HCT116 (cell line): ENCODE measurements at regions not wholly inside any gene's neighbourhood (a gene's known extent, or its start where the extent isn't known, plus 50 kb on each side); places are given as distances from the start of the nearest gene placed in this dataset.

Experiments used
- ATAC-seq: fragments of 200-7000 bp; cut with Tn5 transposase; 2 replicates; pipeline ENCODE4 v1.9.1; 2020; ENCODE audit warnings: mild to moderate bottlenecking, moderate library complexity
- BruUV-seq: library from RNA; stranded (reverse); fragments of 400-500 nt; replicated peaks from 2 replicates; lab custom pipeline; 2021; lab: Mats Ljungman, UMichigan
- CTCF ChIA-PET: fragments of 300-600 bp; sonication (Branson Sonifier 250); formaldehyde crosslinking; loops from one replicate; lab custom pipeline; 2021; ENCODE audit warnings: antibody characterized with exemption; lab: Charles Lee
- POLR2A ChIA-PET: fragments of 300-600, 350-600 bp; sonication (Branson Sonifier 250); formaldehyde crosslinking; loops from one replicate; lab custom pipeline; 2021; ENCODE audit warnings: antibody characterized with exemption; lab: Charles Lee
- RAD21 ChIA-PET, 2 experiments: fragments of 300-600 bp; sonication (Branson Sonifier 250); formaldehyde crosslinking; loops; one replicate each; lab custom pipeline; 2023; ENCODE audit warnings: low total read pairs in 2 of 2; ENCODE audit not compliant: uncharacterized antibody in 2 of 2, unreplicated experiment in 2 of 2, low non-redundant PET in 1 of 2; lab: Charles Lee
- DNase-seq: peaks from one replicate; pipeline ENCODE4 v3.0.0-alpha.2; 2010; ENCODE audit warnings: low read depth, low spot score
- H2AFZ ChIP-seq: fragments of 200-600 bp; shearing (Covaris generic), sonication (generic); 2 replicates; pipeline ENCODE4 v1.6.1; 2017; ENCODE audit warnings: low read depth, mixed run types, mixed read lengths, antibody characterized with exemption, low read length; ENCODE audit not compliant: poor library complexity, severe bottlenecking
- H3K27ac ChIP-seq: 2 replicates; pipeline ENCODE4 v1.5.1; 2012; ENCODE audit warnings: low read depth, low read length
- H3K27me3 ChIP-seq: fragments of 200-600 bp; sonication (generic); 2 replicates; pipeline ENCODE4 v1.6.1; 2016; ENCODE audit warnings: mixed run types, low read length, mixed read lengths; ENCODE audit not compliant: insufficient read depth
- H3K36me3 ChIP-seq, 2 experiments: fragments of 200-500 bp in 1 of 2; fragments of 200-600 bp in 1 of 2; sonication (Bioruptor generic) in 1 of 2; sonication (generic) in 1 of 2; 2 replicates each; pipeline versions ENCODE4 v1.5.1 to v1.6.1; 2014 to 2016; ENCODE audit warnings: low read length in 2 of 2, inconsistent platforms in 1 of 2, mixed read lengths in 1 of 2, mixed run types in 1 of 2; ENCODE audit not compliant: insufficient read depth in 2 of 2, control insufficient read depth in 1 of 2
- H3K4me1 ChIP-seq, 2 experiments: fragments of 200-600 bp in 1 of 2; sonication (generic) in 1 of 2; 2 replicates each; pipeline versions ENCODE4 v1.5.1 to v1.6.1; 2012 to 2017; ENCODE audit warnings: low read length in 2 of 2, inconsistent platforms in 1 of 2, mild to moderate bottlenecking in 1 of 2, mixed read lengths in 1 of 2, mixed run types in 1 of 2, moderate library complexity in 1 of 2; ENCODE audit not compliant: insufficient read depth in 2 of 2, control insufficient read depth in 1 of 2
- H3K4me2 ChIP-seq: fragments of 200-600 bp; sonication (generic); 2 replicates; pipeline ENCODE4 v1.6.1; 2017; ENCODE audit warnings: mixed run types, low read length, mixed read lengths
- H3K4me3 ChIP-seq, 2 experiments: fragments of 200-600 bp in 1 of 2; sonication (generic) in 1 of 2; replicated peaks in 1 of 2; 2 replicates each; pipeline ENCODE4 v1.5.1; 2011 to 2016; ENCODE audit warnings: low read length in 2 of 2, control low read depth in 1 of 2, low read depth in 1 of 2, mild to moderate bottlenecking in 1 of 2, mixed read lengths in 1 of 2, mixed run types in 1 of 2
- H3K79me2 ChIP-seq: fragments of 200-600 bp; sonication (generic); 2 replicates; pipeline ENCODE4 v1.6.1; 2017; ENCODE audit warnings: mild to moderate bottlenecking, mixed run types, low read length, moderate library complexity, mixed read lengths; ENCODE audit not compliant: insufficient read depth
- H3K9ac ChIP-seq: fragments of 200-600 bp; sonication (generic); 2 replicates; pipeline ENCODE4 v1.6.1; 2016; ENCODE audit warnings: low read length, mixed read lengths
- H3K9me2 ChIP-seq: fragments of 200-600 bp; sonication (generic), shearing (Covaris generic); 2 replicates; pipeline ENCODE4 v1.6.1; 2017; ENCODE audit warnings: mixed run types, mild to moderate bottlenecking, moderate library complexity; ENCODE audit not compliant: insufficient read depth
- H3K9me3 ChIP-seq, 2 experiments: fragments of 200-500 bp in 1 of 2; fragments of 200-600 bp in 1 of 2; sonication (Bioruptor generic) in 1 of 2; sonication (generic) in 1 of 2; 2 replicates each; pipeline ENCODE4 v1.6.1; 2014 to 2017; ENCODE audit warnings: low read length in 2 of 2, mixed read lengths in 2 of 2, inconsistent platforms in 1 of 2, low read depth in 1 of 2, mild to moderate bottlenecking in 1 of 2, mixed run types in 1 of 2, moderate library complexity in 1 of 2; ENCODE audit not compliant: control insufficient read depth in 1 of 2, insufficient read depth in 1 of 2
- H4K20me1 ChIP-seq: fragments of 200-600 bp; sonication (generic), shearing (Covaris generic); 2 replicates; pipeline ENCODE4 v1.6.1; 2017; ENCODE audit warnings: mixed run types, mild to moderate bottlenecking, moderate library complexity; ENCODE audit not compliant: insufficient read depth
- CBX3 ChIP-seq: IDR thresholded peaks from 2 replicates; pipeline ENCODE4 v1.6.1; 2012; ENCODE audit warnings: low read depth
- CEBPB ChIP-seq: IDR thresholded peaks from 2 replicates; pipeline ENCODE4 v1.6.1; 2012; ENCODE audit warnings: low read depth
- CTCF ChIP-seq, 3 experiments: fragments of 200-600 bp in 1 of 3; sonication (generic) in 1 of 3; IDR thresholded peaks in 2 of 3; conservative IDR thresholded peaks in 1 of 3; 2 replicates each; pipeline ENCODE4 v1.5.1; 2012 to 2017; ENCODE audit warnings: low read depth in 2 of 3, low read length in 2 of 3, antibody characterized with exemption in 1 of 3, borderline replicate concordance in 1 of 3, control low read depth in 1 of 3, mild to moderate bottlenecking in 1 of 3, mixed read lengths in 1 of 3, mixed run types in 1 of 3, moderate library complexity in 1 of 3; ENCODE audit not compliant: insufficient read depth in 1 of 3
- EGR1 ChIP-seq: IDR thresholded peaks from 2 replicates; pipeline ENCODE4 v1.6.1; 2012; ENCODE audit warnings: low read depth
- ELF1 ChIP-seq: IDR thresholded peaks from 2 replicates; pipeline ENCODE4 v1.6.1; 2012; ENCODE audit warnings: low read depth, borderline replicate concordance
- EZH2 ChIP-seq: fragments of 200-600 bp; sonication (generic); IDR thresholded peaks from 2 replicates; pipeline ENCODE4 v1.6.1; 2017; ENCODE audit warnings: antibody characterized with exemption, mixed run types
- EZH2phosphoT487 ChIP-seq: fragments of 200-600 bp; IDR thresholded peaks from 2 replicates; pipeline ENCODE4 v1.6.1; 2018; ENCODE audit warnings: antibody characterized with exemption, borderline replicate concordance
- MAX ChIP-seq: IDR thresholded peaks from 2 replicates; pipeline ENCODE4 v1.6.1; 2012
- POLR2AphosphoS5 ChIP-seq: IDR thresholded peaks from 2 replicates; pipeline ENCODE4 v1.6.1; 2011; ENCODE audit warnings: mild to moderate bottlenecking, low read depth, low read length, moderate library complexity
- REST ChIP-seq: IDR thresholded peaks from 2 replicates; pipeline ENCODE4 v1.6.1; 2012; ENCODE audit warnings: low read depth
- SP1 ChIP-seq: IDR thresholded peaks from 2 replicates; pipeline ENCODE4 v1.6.1; 2012; ENCODE audit warnings: low read depth
- SRF ChIP-seq: IDR thresholded peaks from 2 replicates; pipeline ENCODE4 v1.6.1; 2012; ENCODE audit warnings: low read depth
- TCF7L2 ChIP-seq: IDR thresholded peaks from 2 replicates; pipeline ENCODE4 v1.7.0; 2011; ENCODE audit warnings: borderline replicate concordance, inconsistent platforms; ENCODE audit not compliant: insufficient read depth, insufficient read length; ENCODE audit errors: extremely low read depth
- YY1 ChIP-seq: IDR thresholded peaks from 2 replicates; pipeline ENCODE4 v1.6.1; 2011; ENCODE audit warnings: low read length, low read depth, moderate library complexity, mild to moderate bottlenecking; ENCODE audit not compliant: insufficient replicate concordance; ENCODE audit errors: extremely low read depth
- ZBTB33 ChIP-seq: IDR thresholded peaks from 2 replicates; pipeline ENCODE4 v1.6.1; 2011; ENCODE audit warnings: mild to moderate bottlenecking, low read length, moderate library complexity; ENCODE audit not compliant: insufficient replicate concordance; ENCODE audit errors: extremely low read depth
- ZFX ChIP-seq: fragments of 450-650 bp; IDR thresholded peaks from 2 replicates; pipeline ENCODE4 v1.6.1; 2017
- intact Hi-C: fragments of 100-400 bp; cut with micrococcal nuclease; formaldehyde crosslinking; loops from 2 replicates; pipeline ENCODE4 v1.10.0; 2022

GRCh38 chrX:117653396-117653795 lies 463.2 kb downstream of the KLHL13 start:
- no peak overlapping the region for H3K9ac ChIP-seq
- no peaks in the 10 kb centered on the region for H3K9me2 ChIP-seq
- no peaks in the 10 kb centered on the region for H3K27me3 ChIP-seq
- H3K27ac ChIP-seq = no peak overlapping the region
- no peaks in the 10 kb centered on the region for H4K20me1 ChIP-seq
- no TSS peak for BruUV-seq
- no peaks in the 10 kb centered on the region for H3K36me3 ChIP-seq
- DNase-seq = no peak
- intact Hi-C loops = no loop called here
- POLR2A ChIA-PET = no interaction called here
- no peak for ATAC-seq
- no peak overlapping the region for H3K4me2 ChIP-seq
- no peaks in the 10 kb centered on the region for H3K9me3 ChIP-seq
- no peaks in the 10 kb centered on the region for H3K4me1 ChIP-seq
- no peak overlapping the region for H2AFZ ChIP-seq
- no peaks in the 10 kb centered on the region for H3K79me2 ChIP-seq
- TF ChIP-seq POLR2AphosphoS5 (no peak), REST (no peak), YY1 (no peak), ELF1 (no peak), EZH2phosphoT487 (no peak), ZFX (no peak), SP1 (no peak), ZBTB33 (no peak), CBX3 (no peak), MAX (no peak), SRF (no peak), TCF7L2 (no peak), EZH2 (no peak), CEBPB (no peak), CTCF (IDR thresholded peaks at IDR 0.05 in 2 of 3, conservative IDR thresholded peaks at IDR 0.05 in 1 of 3; ENCODE audit: borderline replicate concordance in 1 of 3, insufficient read depth in 1 of 3, low read depth in 2 of 3, low read length in 2 of 3) (no peak), EGR1 (no peak)
- CTCF ChIA-PET = no interaction called here
- RAD21 ChIA-PET = no interaction called here
- no peak overlapping the region for H3K4me3 ChIP-seq
